AG09319 (cell line): ENCODE measurements at regions not wholly inside any gene's neighbourhood (a gene's known extent, or its start where the extent isn't known, plus 50 kb on each side); places are given as distances from the start of the nearest gene placed in this dataset.

Experiments used
- DNase-seq: peaks from one replicate; pipeline ENCODE4 v3.0.0-alpha.2; 2010; ENCODE audit warnings: low read depth; ENCODE audit errors: extremely low read depth
- CTCF ChIP-seq: IDR thresholded peaks from 2 replicates; pipeline ENCODE4 v1.5.1; 2011; ENCODE audit warnings: low read depth, mild to moderate bottlenecking, inconsistent platforms, low read length, moderate library complexity

GRCh38 chr1:30388386-30388785, 335.0 kb downstream of the MATN1 start:
- no peak for TF ChIP-seq CTCF
- no peak for DNase-seq

- TF ChIP-seq CTCF: no peak
- no peak for DNase-seq
Observed at GRCh38 chr1:30386156-30386926, 337.0 kb downstream of the MATN1 start.

- no peak for DNase-seq
- TF ChIP-seq CTCF: no peak
Observed at GRCh38 chr1:30385246-30385995, 338.0 kb downstream of the MATN1 start.

- DNase-seq: no peak
- no peak for TF ChIP-seq CTCF
Observed at GRCh38 chr1:30384286-30385245, 338.8 kb downstream of the MATN1 start.

GRCh38 chr1:30383221-30383711, 340.1 kb downstream of the MATN1 start:
- no peak for TF ChIP-seq CTCF
- no peak for DNase-seq

GRCh38 chr1:30382496-30382895, 340.9 kb downstream of the MATN1 start:
- no peak for DNase-seq
- TF ChIP-seq CTCF: no peak
